Endometrium (tissue), 2 donors: ENCODE measurements at regions not wholly inside any gene's neighbourhood (a gene's known extent, or its start where the extent isn't known, plus 50 kb on each side); places are given as distances from the start of the nearest gene placed in this dataset.
A peak's percentile ranks its signal among the peaks of the same experiment; 100 is the strongest.

Experiments used
- FAIRE-seq: peaks from 2 replicates; lab custom pipeline; 2012; peaks lifted over from hg19 to GRCh38; lab: Jason Lieb, UNC
- donor health status: control.
- donor health status: control.

DNA sequence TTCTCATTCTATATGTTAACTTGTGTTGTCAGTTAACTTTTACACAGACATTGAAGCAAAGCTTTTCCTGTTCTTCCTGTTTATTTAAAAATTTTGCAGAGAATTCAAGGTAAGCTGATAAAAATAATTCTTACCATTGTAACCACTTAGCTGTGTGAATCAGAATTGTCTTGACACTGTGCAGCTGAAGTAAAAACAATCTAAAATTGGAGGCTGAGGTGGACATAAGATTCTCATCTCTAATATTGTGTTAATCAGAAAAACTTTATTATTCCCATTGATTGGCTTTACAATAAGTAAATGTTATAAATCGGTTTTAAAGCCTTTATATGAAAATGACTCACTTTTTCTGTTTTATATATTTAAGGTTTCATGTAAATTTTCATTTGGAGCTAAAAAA is 240.3 kb upstream of the PLEKHG7 start:
- FAIRE-seq: peak; percentile 4

DNA sequence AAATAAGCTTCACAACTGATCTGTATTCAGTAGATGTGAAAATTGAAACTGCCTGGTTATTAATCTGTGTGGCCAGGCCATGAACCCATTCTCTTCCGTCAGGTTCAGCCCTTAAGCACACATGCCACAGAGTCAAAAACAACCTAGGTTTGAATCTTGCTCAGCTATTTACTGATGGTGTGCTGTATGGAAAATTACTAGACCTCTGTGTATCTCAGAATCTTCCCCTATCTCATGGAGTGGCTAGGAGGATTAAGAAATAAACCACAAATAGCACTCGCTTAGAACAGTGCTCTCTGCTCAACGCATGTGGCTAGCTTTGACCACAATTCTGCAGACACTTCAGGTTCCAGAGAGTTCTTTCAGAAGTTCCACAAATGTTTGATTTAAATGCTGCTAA is 240.7 kb upstream of the PLEKHG7 start:
- FAIRE-seq: no peak

DNA sequence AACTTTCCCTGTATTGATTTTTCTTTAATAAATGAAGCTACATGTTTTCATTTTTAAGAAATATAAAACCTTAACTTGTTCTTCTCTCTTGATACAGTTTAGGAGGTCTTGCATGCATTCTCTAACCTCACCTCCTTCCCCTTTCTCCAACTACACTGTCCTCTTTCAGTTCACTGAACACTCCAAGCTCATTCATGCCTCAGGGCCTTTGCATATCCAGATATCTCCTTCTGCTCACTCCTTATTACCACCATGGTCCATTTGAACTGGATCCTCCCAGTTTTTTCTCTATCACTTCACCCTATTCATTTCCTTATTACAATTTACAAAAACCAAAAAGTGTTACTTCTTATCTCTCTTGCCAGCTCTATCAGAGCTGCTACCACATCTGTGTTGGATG is 242.9 kb upstream of the PLEKHG7 start:
- no peak for FAIRE-seq

DNA sequence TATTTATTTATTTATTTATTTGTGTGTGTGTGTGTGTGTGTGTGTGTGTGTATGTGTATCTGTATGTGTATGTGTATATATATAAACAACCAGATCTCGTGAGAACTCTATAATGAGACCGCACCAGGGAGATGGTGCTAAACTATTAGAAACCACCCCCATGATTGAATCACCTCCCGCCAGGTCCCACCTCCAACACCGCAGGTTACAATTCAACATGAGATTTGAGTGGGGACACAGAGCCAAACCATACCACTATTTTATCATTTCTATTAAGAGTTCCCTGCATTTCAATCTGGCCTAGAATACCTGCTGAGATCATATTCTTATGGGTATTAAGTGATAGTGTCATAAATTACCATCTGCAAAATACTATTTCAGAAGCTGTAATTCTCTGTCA is 243.8 kb upstream of the PLEKHG7 start:
- FAIRE-seq: no peak

DNA sequence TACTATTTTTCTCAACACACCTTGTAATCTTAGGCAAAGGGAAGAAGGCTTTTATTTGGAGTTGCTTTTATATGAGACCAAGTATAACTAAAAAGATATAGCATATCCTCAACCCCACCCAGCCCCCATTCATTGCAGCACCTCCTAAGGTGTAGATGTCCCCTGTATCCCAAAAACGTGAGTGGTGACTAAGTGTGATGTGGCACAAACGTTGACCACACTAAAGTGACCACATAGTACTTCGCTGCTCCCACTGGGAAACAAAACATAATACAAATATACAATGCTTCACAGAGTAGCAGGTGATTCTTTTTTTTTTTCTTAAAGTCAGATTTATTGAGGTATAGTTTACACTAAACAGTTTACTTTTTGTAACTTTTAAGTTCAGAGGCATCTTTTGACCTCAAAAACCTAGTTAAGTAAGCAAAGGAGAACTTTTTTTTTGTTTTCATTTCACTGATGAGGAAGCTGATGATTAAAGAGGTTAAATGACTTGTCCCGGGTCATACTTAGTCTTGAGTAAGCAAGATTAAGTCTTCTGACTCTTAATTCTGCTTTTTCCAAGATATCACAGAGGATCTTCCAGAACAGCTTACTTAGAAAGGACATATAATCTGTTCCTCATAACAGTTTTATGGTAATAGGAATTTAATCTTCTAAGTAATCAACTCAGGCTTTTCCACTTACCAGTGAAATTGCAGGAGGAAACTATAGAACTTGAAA is 245.2 kb upstream of the PLEKHG7 start:
- FAIRE-seq: no peak

DNA sequence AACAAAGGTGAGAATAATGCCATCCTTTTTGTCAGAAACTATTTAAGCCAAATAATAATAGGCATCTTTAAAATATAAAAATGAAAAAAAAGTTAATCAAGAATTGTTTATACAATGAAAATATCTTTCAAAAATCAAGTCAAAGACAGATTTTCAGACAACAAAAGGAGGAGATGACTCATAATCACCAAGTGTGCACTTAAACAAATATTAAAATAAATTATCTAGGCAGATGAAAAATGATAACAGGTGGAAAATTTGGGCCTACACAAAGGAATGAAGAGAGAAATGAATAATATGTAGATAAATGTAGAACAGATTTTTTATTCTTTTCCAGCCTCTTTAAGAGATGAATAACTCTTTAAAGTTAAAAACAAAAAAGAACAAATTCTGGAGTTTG is 250.0 kb upstream of the PLEKHG7 start:
- FAIRE-seq: no peak

DNA sequence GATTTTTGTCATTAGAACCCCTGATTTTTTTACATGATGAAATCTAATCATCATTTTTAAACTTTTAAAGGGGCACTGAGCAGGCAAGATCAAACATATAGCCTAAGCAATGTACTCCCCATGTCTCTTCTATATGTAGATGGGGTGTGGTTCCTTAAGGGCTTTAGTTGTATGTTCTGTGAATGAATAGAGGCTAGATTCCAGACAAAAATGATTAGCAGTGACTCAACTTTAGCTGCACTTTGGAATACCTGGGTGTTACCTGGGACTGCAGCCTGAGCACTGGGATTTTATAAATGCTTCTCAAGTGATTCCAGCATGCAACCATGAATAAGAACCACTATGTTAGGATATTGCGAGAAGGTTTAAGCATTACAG is 256.7 kb upstream of the PLEKHG7 start:
- no peak for FAIRE-seq

DNA sequence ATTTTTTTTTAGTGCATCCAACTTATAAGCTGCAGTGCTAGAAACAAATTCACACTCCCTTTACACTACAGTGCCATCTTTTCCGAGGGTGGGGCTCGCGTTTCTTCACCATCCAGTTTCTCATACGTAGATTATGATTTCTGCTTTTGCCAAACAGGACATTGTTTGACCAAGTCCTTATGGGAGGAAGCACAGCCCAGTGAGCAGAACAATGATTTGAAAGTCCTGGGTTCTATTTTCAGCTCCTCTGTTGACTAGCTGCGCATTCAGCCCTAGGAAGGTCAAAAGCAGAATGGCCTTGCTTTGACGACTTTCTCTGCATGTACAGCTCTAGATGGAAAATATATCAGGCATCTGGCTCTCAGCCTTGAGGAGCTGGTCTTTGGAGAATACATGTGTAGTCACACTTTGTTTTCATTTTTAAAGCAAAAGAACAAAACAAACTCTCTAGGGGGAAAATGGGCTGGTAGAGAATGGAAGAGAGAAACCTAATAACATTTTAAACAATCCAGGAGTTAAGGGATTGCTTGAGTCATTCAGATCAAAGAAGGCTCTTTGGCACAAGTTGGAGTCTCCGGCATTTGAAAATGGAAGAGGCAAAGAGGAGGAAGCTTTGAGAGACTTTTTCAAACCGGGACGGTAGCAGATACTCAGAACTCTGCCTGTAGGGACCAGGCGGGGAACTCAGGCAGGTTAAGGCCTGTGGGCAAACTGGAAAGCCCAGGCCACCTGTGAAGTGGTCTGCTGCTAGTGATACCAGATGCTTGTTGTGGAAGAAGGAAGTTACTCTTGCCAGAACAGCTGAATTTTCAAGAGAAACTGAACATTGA is 257.3 kb upstream of the PLEKHG7 start:
- peak; percentile 29 for FAIRE-seq

DNA sequence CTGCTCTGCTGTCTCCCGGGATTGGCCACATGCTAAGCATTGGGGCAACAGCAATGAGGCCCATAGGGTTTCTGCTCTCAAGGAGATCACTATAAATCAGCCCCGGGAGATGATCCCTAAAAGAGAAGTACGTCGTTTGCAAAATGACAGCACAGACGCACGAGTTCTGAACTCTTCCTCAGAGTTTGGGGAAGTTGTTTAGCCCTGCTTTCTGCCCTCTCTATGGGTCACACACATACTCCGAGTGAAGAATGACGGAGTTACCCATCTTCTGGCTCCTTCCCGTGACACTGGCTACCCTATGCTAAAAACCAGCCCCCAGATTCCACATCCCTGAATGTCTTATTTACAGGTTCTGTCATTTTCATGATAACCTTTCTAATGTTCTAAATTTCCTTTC is 258.0 kb upstream of the PLEKHG7 start:
- no peak for FAIRE-seq

DNA sequence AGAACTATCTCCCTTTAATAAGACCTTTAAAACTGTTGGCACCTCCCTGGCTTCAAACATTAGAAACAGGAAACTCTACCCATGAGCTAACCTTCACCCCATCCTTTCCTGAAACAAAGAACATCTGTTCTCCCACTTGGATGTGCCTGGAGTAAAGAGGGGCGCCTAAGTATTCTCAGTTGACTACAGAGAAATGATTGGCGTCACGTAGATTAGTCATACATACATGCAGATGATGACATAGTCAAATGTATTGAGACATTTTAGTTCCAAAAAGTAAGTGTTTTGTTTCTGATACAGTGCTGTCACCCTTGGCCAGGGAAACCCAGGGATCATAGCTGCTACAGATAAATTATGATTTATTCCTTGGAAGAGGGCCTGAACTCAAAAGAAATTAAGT is 260.0 kb upstream of the PLEKHG7 start:
- no peak for FAIRE-seq

DNA sequence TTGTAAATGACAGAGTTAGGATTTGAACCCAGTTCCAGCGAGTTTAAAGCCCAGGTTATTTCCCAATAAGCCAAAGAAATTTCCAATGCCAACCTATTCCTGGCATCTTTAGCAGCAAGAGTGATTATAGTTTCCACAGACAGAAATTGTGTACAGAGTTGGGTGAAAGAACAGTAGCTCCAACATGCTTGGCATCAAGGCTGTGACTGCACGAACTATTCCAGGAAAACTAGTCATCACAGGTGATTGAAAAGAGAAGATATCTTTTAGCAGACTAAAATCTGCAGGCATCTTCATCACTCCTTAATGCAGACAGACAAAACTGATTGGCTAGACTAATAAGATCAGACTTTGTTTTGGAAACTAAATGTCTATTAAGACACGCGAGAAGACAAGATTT is 262.7 kb upstream of the PLEKHG7 start:
- no peak for FAIRE-seq

DNA sequence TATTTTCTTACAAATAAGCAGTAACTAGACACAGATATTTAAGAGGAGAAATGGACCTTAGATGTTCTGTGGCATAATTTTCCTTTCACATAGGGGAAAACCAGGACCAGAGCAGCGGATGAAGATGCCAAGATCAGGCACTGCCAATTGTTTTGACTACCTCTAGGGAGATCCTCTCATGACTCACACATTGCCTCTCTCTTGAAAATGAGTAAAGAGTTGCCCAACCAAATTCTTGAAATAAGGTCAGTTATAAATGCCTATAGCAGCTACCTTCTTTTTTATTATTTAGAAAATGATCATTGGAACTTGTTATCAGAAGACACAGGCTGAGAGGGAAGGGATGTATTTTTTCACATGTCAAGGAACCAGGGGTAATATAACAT is 263.4 kb upstream of the PLEKHG7 start:
- FAIRE-seq: no peak

DNA sequence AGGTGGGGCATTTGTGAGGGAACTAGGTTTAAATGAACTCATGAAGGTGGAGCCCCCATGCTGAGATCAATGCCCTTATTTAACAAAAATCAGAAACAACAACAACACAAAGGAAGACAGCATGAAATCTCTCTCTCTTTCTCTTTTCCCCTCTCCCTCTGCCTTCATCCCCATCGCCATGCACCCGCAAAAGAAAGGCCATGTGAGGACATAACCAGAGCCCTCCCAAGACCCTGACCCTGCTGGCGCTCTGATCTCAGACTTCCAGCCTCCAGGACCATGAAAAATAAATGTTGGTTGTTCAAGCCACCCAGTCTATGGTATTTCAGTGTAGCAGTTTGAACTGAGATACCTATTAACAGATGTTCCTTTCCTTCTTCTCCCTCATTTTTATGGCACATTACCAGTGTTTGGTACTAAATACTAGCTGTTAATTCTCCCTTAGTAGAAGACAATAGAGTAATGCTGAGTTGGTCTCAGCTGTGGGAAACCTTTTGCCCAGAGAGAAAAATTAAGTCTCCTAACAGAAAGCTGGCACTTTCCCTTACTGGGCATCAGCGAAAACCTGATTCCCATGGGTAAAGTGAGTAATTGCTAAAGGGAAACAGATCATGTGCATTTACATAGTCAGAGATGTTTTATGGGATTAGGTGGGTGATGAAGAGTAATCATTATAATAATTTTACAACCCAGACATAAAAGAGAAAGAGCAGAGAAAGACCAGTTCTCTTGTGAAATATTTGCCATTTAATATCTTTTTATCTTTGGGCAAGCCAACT is 264.0 kb upstream of the PLEKHG7 start:
- no peak for FAIRE-seq

DNA sequence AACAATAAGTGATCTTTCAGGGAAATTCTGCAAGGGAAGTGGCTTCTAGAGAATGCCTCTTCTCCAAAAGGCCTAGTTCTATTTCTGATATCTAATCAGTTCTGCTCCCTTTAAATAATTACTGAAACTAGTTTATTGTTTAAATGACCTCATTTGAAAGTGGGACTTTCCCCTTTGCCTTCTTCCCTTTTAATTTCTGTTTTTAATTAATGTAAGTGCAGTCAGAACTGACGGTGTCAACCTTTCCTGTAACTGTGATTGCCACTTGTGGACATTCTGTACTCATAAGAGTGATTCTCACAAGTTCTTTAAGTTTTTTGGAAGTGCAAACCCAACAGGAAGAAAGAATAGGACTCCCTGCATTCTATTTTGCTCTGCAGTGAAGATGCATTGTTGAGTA is 265.3 kb upstream of the PLEKHG7 start:
- no peak for FAIRE-seq

DNA sequence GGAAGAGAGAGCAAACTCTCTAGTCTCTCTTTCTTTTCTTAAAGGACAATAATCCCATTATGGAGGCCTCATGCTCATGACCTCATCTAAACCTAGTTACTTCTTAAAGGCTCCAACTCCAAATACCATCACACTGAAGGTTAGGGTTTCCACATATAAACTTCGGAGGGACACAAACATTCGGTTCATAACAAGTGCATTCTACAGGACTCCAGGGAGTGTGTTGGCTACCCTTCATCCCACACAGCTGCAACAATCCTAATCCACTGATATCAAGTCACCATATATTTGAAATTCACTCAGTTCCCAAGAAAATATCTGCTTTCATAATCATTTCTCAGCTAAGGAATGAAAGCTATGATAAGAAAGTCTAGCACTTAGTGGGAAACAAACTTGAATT is 265.9 kb upstream of the PLEKHG7 start:
- FAIRE-seq: no peak

DNA sequence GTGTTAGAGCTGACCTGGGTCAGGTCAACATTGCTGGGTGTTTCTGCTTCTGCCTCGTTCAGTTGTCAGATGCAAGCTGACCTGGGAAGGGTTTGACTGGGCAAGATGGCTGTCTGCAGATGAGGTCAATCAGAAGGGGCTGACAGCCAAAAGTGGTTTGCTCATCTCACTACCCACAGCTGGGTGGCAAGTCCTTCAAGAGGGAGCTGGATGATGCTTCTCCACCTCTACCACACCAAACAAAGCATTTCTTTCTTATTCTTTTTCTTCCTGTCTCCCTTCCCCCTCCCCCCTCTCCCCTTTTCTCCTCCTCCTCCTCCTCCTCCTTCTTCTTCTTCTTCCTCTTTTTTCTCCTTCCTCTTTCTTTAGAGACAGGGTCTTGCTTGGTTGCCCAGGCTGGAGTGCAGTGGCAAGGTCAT is 268.2 kb upstream of the PLEKHG7 start:
- no peak for FAIRE-seq

DNA sequence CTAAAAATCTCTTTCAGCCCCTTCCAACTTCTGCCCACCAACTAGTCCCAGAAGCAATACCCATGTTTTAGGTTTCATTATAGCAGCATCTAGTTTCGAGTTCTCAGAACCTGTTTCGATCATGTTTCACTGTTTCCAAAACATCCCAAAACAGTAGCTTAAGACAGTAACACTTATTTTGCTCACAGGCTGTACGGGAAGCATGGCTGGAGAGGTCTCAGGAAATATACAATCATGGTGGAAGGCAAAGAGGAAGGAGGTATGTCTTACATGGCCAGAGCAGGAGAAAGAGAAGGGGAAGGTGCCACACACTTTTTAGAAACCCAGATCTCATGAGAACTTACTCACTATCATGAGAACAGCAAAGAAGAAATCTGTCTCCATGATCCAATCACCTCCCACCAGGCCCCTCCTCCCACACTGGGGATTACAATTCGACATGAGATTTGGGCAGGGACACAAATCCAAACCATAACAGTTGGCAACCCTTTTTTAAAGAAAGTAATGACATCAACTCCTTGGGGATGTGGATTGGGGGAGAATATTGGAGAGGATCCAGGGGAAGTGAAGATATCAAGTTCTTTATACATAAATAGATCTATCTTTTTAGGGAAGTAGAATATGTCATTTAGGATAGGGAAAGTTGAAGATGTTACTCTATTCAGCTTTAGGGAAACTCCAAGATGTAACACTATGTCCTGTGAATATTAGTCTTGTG is 269.9 kb upstream of the PLEKHG7 start:
- no peak for FAIRE-seq

DNA sequence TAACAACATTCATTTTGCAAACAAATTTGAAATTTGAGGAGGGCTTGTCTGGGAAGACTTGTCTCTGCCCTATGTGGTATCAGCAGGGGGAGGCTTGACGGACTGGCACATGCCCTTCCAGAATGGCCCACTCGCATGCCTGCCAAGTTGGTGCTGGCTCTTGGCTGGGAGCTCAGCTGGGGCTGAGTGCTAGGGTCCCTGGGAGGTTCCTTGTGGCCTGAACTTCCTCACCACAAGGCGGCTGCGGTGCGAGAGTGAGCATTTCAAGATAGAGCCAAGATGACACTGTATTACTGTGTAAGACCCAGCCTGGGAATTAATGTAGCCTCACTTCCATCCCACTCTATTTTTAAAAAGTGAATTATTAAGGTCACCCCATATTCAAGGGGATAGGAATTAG is 271.6 kb upstream of the PLEKHG7 start:
- no peak for FAIRE-seq

DNA sequence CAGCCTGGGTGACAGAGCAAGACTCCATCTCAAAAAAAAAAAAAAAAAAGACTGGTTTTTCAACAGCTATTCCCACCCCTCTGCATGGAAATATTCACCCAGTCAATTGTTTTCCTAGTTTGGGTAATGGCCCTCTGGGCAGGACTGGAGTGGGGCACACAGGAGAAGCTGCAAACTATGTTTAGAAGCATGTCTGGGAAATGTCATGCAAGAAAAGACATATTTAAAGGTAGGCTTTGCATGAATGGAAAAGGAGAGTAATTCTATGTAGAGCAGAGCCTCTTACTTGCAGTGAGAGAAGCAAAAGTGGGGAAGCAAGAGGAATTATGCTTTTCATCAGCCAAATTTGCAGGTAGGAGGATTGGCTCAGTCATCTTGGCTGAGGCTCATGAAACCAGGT is 276.5 kb upstream of the PLEKHG7 start:
- no peak for FAIRE-seq

DNA sequence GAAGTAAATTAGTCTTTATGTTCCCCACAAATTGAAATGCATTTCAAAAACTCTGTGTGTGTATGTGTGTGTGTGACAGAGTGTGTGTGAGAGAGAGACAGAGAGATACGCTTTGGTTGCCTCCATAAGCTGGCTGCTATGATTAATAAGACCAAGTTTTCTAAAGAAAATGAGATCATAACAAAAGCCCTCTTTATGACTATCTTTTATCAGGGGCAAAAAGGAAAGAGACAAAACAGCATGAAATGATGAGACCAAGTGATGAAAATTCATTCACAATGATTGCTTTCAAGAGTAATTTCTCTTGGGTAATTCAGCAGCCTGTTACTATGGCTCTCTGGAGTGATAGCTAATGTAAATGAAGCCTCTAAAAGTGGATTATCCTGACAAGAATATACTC is 277.6 kb upstream of the PLEKHG7 start:
- FAIRE-seq: no peak

DNA sequence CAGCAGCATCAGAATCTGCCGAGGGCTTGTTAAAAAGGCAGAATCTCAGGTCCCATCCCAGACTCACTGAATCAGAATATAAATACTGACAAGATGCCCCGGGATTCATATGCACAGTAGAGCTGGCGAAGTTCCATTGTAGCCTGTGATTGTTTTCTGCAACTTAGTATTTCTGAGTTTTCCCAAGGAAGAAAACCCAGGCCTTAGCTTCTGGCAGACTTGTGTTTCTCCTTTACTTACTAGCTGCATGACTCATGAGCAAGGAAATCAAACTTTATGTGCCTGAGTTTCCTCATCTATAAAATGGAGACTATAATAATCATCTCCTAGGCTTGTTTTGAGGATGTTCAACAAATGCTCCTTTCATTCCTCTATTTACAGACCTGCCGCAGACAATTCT is 278.5 kb upstream of the PLEKHG7 start:
- no peak for FAIRE-seq

DNA sequence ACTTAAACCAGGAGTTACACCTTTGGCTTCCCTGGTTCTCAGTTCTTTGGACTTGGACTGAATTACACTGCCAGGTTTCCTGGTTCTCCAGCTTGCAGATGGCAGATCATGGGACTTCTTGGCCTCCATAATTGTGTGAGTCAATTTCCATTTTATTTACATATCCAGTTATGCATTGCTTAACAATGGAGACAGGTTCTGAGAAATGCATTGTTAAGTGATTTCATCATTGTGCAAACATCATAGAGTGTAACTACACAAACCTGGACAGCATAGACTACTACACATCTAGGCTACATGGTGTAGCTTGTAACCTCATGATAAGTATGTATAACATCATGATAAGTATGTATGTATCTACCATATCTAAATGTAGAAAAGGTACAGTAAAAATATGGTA is 276.1 kb upstream of the BTG1 start:
- no peak for FAIRE-seq

DNA sequence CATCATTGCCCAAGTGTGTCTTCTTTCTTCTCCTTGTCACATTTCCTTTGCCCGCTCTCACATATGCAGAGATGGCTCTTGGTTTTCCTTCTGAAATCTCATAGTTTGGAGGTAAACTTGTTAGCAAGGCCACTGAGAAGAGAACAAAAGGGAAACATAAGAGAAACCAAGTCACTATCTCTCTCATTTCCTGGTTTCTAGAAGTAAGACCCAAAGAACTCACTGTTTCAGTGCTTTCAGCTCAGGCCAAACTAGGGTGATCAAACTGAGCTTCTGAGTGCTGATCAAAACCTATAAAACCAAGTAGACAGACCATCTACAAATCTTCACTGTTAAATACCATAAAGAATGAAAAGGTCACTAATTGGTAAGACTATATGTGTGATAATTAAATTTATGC is 275.4 kb upstream of the BTG1 start:
- FAIRE-seq: no peak
